ENCODE measurements at regions not wholly inside any gene's neighbourhood (a gene's known extent, or its start where the extent isn't known, plus 50 kb on each side); places are given as distances from the start of the nearest gene placed in this dataset.

DNA sequence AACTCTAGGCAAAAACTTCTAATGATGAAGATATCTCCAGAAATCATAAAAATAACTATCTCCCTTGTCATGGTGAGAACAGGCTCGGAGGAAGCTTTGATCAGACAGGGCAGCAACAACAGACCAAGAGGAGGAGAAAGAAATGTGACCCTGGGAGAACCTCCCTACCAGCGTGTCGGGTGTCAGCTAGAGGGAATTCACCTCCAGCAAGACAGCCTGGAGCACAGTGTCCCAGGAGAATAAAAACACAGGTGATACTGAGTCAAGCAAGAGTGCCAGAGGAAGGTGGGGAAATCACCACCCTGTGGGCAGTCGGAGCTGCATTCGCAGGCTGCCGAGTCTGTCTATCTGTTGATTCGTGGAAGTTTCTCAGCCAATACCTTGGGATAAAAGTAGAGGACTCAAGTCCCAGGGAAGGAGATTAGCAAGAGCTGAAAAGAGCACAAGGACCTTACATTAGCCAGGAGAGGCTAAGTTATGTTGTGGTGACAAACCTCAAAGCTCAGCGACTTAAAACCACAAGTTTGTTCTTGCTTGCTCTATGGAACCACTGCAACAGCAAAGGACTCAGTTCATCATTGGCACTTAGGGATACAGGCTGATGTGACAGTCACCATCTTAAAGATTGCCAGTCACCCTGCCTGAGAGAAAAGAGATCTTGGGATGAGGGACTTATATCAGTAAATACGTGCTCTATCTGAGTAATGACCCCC lies 598.3 kb downstream of the CCDC171 start:
- TF ChIP-seq, protein P1, sequence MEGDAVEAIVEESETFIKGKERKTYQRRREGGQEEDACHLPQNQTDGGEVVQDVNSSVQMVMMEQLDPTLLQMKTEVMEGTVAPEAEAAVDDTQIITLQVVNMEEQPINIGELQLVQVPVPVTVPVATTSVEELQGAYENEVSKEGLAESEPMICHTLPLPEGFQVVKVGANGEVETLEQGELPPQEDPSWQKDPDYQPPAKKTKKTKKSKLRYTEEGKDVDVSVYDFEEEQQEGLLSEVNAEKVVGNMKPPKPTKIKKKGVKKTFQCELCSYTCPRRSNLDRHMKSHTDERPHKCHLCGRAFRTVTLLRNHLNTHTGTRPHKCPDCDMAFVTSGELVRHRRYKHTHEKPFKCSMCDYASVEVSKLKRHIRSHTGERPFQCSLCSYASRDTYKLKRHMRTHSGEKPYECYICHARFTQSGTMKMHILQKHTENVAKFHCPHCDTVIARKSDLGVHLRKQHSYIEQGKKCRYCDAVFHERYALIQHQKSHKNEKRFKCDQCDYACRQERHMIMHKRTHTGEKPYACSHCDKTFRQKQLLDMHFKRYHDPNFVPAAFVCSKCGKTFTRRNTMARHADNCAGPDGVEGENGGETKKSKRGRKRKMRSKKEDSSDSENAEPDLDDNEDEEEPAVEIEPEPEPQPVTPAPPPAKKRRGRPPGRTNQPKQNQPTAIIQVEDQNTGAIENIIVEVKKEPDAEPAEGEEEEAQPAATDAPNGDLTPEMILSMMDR (IDR thresholded peaks at IDR 0.05; ENCODE audit: low read depth, low read length, missing input control) = no peak
- TF ChIP-seq HNF4G (IDR thresholded peaks at IDR 0.05) = no peak
- TF ChIP-seq, protein P2, sequence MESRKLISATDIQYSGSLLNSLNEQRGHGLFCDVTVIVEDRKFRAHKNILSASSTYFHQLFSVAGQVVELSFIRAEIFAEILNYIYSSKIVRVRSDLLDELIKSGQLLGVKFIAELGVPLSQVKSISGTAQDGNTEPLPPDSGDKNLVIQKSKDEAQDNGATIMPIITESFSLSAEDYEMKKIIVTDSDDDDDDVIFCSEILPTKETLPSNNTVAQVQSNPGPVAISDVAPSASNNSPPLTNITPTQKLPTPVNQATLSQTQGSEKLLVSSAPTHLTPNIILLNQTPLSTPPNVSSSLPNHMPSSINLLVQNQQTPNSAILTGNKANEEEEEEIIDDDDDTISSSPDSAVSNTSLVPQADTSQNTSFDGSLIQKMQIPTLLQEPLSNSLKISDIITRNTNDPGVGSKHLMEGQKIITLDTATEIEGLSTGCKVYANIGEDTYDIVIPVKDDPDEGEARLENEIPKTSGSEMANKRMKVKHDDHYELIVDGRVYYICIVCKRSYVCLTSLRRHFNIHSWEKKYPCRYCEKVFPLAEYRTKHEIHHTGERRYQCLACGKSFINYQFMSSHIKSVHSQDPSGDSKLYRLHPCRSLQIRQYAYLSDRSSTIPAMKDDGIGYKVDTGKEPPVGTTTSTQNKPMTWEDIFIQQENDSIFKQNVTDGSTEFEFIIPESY (IDR thresholded peaks at IDR 0.05) = no peak
- TF ChIP-seq, protein P3, sequence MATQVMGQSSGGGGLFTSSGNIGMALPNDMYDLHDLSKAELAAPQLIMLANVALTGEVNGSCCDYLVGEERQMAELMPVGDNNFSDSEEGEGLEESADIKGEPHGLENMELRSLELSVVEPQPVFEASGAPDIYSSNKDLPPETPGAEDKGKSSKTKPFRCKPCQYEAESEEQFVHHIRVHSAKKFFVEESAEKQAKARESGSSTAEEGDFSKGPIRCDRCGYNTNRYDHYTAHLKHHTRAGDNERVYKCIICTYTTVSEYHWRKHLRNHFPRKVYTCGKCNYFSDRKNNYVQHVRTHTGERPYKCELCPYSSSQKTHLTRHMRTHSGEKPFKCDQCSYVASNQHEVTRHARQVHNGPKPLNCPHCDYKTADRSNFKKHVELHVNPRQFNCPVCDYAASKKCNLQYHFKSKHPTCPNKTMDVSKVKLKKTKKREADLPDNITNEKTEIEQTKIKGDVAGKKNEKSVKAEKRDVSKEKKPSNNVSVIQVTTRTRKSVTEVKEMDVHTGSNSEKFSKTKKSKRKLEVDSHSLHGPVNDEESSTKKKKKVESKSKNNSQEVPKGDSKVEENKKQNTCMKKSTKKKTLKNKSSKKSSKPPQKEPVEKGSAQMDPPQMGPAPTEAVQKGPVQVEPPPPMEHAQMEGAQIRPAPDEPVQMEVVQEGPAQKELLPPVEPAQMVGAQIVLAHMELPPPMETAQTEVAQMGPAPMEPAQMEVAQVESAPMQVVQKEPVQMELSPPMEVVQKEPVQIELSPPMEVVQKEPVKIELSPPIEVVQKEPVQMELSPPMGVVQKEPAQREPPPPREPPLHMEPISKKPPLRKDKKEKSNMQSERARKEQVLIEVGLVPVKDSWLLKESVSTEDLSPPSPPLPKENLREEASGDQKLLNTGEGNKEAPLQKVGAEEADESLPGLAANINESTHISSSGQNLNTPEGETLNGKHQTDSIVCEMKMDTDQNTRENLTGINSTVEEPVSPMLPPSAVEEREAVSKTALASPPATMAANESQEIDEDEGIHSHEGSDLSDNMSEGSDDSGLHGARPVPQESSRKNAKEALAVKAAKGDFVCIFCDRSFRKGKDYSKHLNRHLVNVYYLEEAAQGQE (IDR thresholded peaks at IDR 0.05) = no peak

Measured in liver (tissue), 3 donors.